ENCODE measurements at regions not wholly inside any gene's neighbourhood (a gene's known extent, or its start where the extent isn't known, plus 50 kb on each side); places are given as distances from the start of the nearest gene placed in this dataset.

GRCh38 chr2:117639401-117639800 lies 175.1 kb upstream of the DDX18 start:
- no peak for TF ChIP-seq CTCF (IDR thresholded peaks at IDR 0.05; ENCODE audit: low read depth, low read length, missing control alignments)
- Histone ChIP-seq H3K36me3 (replicated peaks) (no peaks in the 10 kb centered on the region), H3K27me3 (replicated peaks) (no peaks in the 10 kb centered on the region), H3K27ac (no peak overlapping the region), H3K4me3 (ENCODE audit: low read depth, low read length) (no peak overlapping the region)
- DNase-seq = no peak
- in situ Hi-C loops (cut with HindIII; ENCODE audit: low pct_ligation_motif_present, low sequenced_read_pairs) = no loop called here

- TF ChIP-seq CTCF (IDR thresholded peaks at IDR 0.05; ENCODE audit: low read depth, low read length, missing control alignments) = no peak
- in situ Hi-C loops (cut with HindIII; ENCODE audit: low pct_ligation_motif_present, low sequenced_read_pairs) = no loop called here
- DNase-seq = no peak
- H3K4me3 ChIP-seq (ENCODE audit: low read depth, low read length) = no peak overlapping the region
- H3K27me3 ChIP-seq (replicated peaks) = no peaks in the 10 kb centered on the region
- H3K27ac ChIP-seq = no peak overlapping the region
- no peaks in the 10 kb centered on the region for H3K36me3 ChIP-seq (replicated peaks)
These were observed 170.1 kb upstream of the DDX18 start for GRCh38 chr2:117644403-117644802.

GRCh38 chr2:117645458-117645857 lies 169.0 kb upstream of the DDX18 start:
- H3K36me3 ChIP-seq (replicated peaks) = no peaks in the 10 kb centered on the region
- no peak for TF ChIP-seq CTCF (IDR thresholded peaks at IDR 0.05; ENCODE audit: low read depth, low read length, missing control alignments)
- in situ Hi-C loops (cut with HindIII; ENCODE audit: low pct_ligation_motif_present, low sequenced_read_pairs) = no loop called here
- H3K27me3 ChIP-seq (replicated peaks) = no peaks in the 10 kb centered on the region
- no peak overlapping the region for H3K4me3 ChIP-seq (ENCODE audit: low read depth, low read length)
- H3K27ac ChIP-seq = no peak overlapping the region
- DNase-seq = no peak

GRCh38 chr2:117646099-117646498 lies 168.4 kb upstream of the DDX18 start:
- Histone ChIP-seq H3K27me3 (replicated peaks) (no peaks in the 10 kb centered on the region), H3K27ac (no peak overlapping the region), H3K4me3 (ENCODE audit: low read depth, low read length) (no peak overlapping the region), H3K36me3 (replicated peaks) (no peaks in the 10 kb centered on the region)
- DNase-seq = no peak
- TF ChIP-seq CTCF (IDR thresholded peaks at IDR 0.05; ENCODE audit: low read depth, low read length, missing control alignments) = no peak
- in situ Hi-C loops (cut with HindIII; ENCODE audit: low pct_ligation_motif_present, low sequenced_read_pairs) = no loop called here

GRCh38 chr2:117646872-117647271 lies 167.6 kb upstream of the DDX18 start:
- Histone ChIP-seq H3K27ac (no peak overlapping the region), H3K4me3 (ENCODE audit: low read depth, low read length) (no peak overlapping the region), H3K36me3 (replicated peaks) (no peaks in the 10 kb centered on the region), H3K27me3 (replicated peaks) (no peaks in the 10 kb centered on the region)
- TF ChIP-seq CTCF (IDR thresholded peaks at IDR 0.05; ENCODE audit: low read depth, low read length, missing control alignments) = no peak
- no peak for DNase-seq
- in situ Hi-C loops (cut with HindIII; ENCODE audit: low pct_ligation_motif_present, low sequenced_read_pairs) = no loop called here

GRCh38 chr2:117656546-117656945 lies 157.9 kb upstream of the DDX18 start:
- H3K4me3 ChIP-seq (ENCODE audit: low read depth, low read length) = no peak overlapping the region
- no peaks in the 10 kb centered on the region for H3K27me3 ChIP-seq (replicated peaks)
- no peaks in the 10 kb centered on the region for H3K36me3 ChIP-seq (replicated peaks)
- in situ Hi-C loops (cut with HindIII; ENCODE audit: low pct_ligation_motif_present, low sequenced_read_pairs) = no loop called here
- no peak for DNase-seq
- H3K27ac ChIP-seq = no peak overlapping the region
- no peak for TF ChIP-seq CTCF (IDR thresholded peaks at IDR 0.05; ENCODE audit: low read depth, low read length, missing control alignments)

Data from brain microvascular endothelial cell (primary cell).